HEK293 (cell line): ENCODE measurements at regions not wholly inside any gene's neighbourhood (a gene's known extent, or its start where the extent isn't known, plus 50 kb on each side); places are given as distances from the start of the nearest gene placed in this dataset.

ENCODE experiments used
- CTCF ChIA-PET: fragments of 350-600 bp; formaldehyde crosslinking; extraction: SDS; loops from one replicate; lab custom pipeline; 2021; ENCODE audit warnings: antibody characterized with exemption; lab: Yijun Ruan, JAX
- POLR2A ChIA-PET: fragments of 300-600 bp; formaldehyde crosslinking; extraction: SDS; loops from one replicate; lab custom pipeline; 2020; ENCODE audit warnings: antibody characterized with exemption, inconsistent platforms; lab: Yijun Ruan, JAX
- H3K27ac ChIP-seq: fragments of 200-500 bp; sonication (Bioruptor generic); 2 replicates; pipeline ENCODE4 v1.5.1; 2014; ENCODE audit warnings: low read depth, low read length, control low read depth, inconsistent platforms; ENCODE audit errors: extremely low read depth
- H3K36me3 ChIP-seq, 2 experiments: fragments of 200-500 bp in 1 of 2; sonication (Bioruptor generic) in 1 of 2; 1 replicate in 1 of 2; 2 replicates in 1 of 2; pipeline ENCODE4 v1.5.1; 2014 to 2017; ENCODE audit warnings: inconsistent platforms in 2 of 2, low read length in 2 of 2; ENCODE audit not compliant: control insufficient read depth in 2 of 2, insufficient read depth in 1 of 2
- H3K4me1 ChIP-seq: fragments of 200-500 bp; sonication (Bioruptor generic); 2 replicates; pipeline ENCODE4 v1.5.1; 2014; ENCODE audit warnings: mild to moderate bottlenecking, low read length, inconsistent platforms; ENCODE audit not compliant: control insufficient read depth, insufficient read depth
- H3K4me3 ChIP-seq: 2 replicates; pipeline ENCODE4 v1.5.1; 2011; ENCODE audit warnings: low read depth, mild to moderate bottlenecking, control low read depth, low read length, moderate library complexity
- H3K9me3 ChIP-seq: fragments of 200-500 bp; sonication (Bioruptor generic); 2 replicates; pipeline ENCODE4 v1.5.1; 2014; ENCODE audit warnings: low read depth, low read length, inconsistent platforms; ENCODE audit not compliant: control insufficient read depth, insufficient read depth
- FEZF1 ChIP-seq: fragments of 450-650 bp; formaldehyde crosslinking; IDR thresholded peaks from 2 replicates; pipeline ENCODE4 v1.5.1; 2016; ENCODE audit warnings: missing biosample characterization, missing genetic modification characterization
- GLIS1 ChIP-seq: fragments of 450-650 bp; formaldehyde crosslinking; IDR thresholded peaks from 2 replicates; pipeline ENCODE4 v1.5.1; 2016; ENCODE audit warnings: missing biosample characterization, missing genetic modification characterization
- HOXC10 ChIP-seq: sonication (generic); formaldehyde crosslinking; IDR thresholded peaks from 2 replicates; pipeline ENCODE4 v1.8.1; 2023; ENCODE audit warnings: mild to moderate bottlenecking, missing genetic modification reagents
- IKZF3 ChIP-seq: fragments of 450-650 bp; IDR thresholded peaks from 2 replicates; pipeline ENCODE4 v1.5.0; 2018; ENCODE audit warnings: missing biosample characterization, mild to moderate bottlenecking, missing genetic modification characterization, moderate library complexity
- KLF10 ChIP-seq: fragments of 450-650 bp; IDR thresholded peaks from 2 replicates; pipeline ENCODE4 v1.5.1; 2018; ENCODE audit warnings: missing biosample characterization, mild to moderate bottlenecking, missing genetic modification characterization
- OVOL3 ChIP-seq: fragments of 450-650 bp; formaldehyde crosslinking; IDR thresholded peaks from 2 replicates; pipeline ENCODE4 v1.5.1; 2016; ENCODE audit warnings: missing biosample characterization, missing genetic modification characterization
- ZBTB21 ChIP-seq: fragments of 450-650 bp; formaldehyde crosslinking; IDR thresholded peaks from 2 replicates; pipeline ENCODE4 v1.5.1; 2017; ENCODE audit warnings: missing biosample characterization, missing genetic modification characterization
- ZBTB48 ChIP-seq: fragments of 450-650 bp; formaldehyde crosslinking; IDR thresholded peaks from 2 replicates; pipeline ENCODE4 v1.5.1; 2016; ENCODE audit warnings: missing biosample characterization, missing genetic modification characterization
- ZIC2 ChIP-seq: fragments of 450-650 bp; formaldehyde crosslinking; IDR thresholded peaks from 2 replicates; pipeline ENCODE4 v1.5.1; 2016; ENCODE audit warnings: missing biosample characterization, missing genetic modification characterization
- ZNF112 ChIP-seq: fragments of 450-650 bp; formaldehyde crosslinking; IDR thresholded peaks from 2 replicates; pipeline ENCODE4 v1.5.0; 2017; ENCODE audit warnings: missing biosample characterization, missing genetic modification characterization
- ZNF184 ChIP-seq: fragments of 450-650 bp; IDR thresholded peaks from 2 replicates; pipeline ENCODE4 v1.5.1; 2018; ENCODE audit warnings: missing biosample characterization, mild to moderate bottlenecking, missing genetic modification characterization
- ZNF211 ChIP-seq: fragments of 450-650 bp; formaldehyde crosslinking; IDR thresholded peaks from 2 replicates; pipeline ENCODE4 v1.5.1; 2016; ENCODE audit warnings: low read depth, missing biosample characterization, missing genetic modification characterization
- ZNF214 ChIP-seq: fragments of 450-650 bp; formaldehyde crosslinking; IDR thresholded peaks from 2 replicates; pipeline ENCODE4 v1.5.1; 2017; ENCODE audit warnings: missing biosample characterization, mild to moderate bottlenecking, missing genetic modification characterization, borderline replicate concordance
- ZNF239 ChIP-seq: fragments of 450-650 bp; formaldehyde crosslinking; IDR thresholded peaks from 2 replicates; pipeline ENCODE4 v1.5.1; 2016; ENCODE audit warnings: missing biosample characterization, missing genetic modification characterization
- ZNF324 ChIP-seq: fragments of 450-650 bp; formaldehyde crosslinking; IDR thresholded peaks from 2 replicates; pipeline ENCODE4 v1.5.1; 2016; ENCODE audit warnings: missing biosample characterization, missing genetic modification characterization
- ZNF366 ChIP-seq: fragments of 450-650 bp; formaldehyde crosslinking; conservative IDR thresholded peaks from 2 replicates; pipeline ENCODE4 v1.5.1; 2016; ENCODE audit warnings: missing biosample characterization, missing genetic modification characterization
- ZNF514 ChIP-seq: fragments of 450-650 bp; formaldehyde crosslinking; IDR thresholded peaks from 2 replicates; pipeline ENCODE4 v1.5.1; 2016; ENCODE audit warnings: missing biosample characterization, missing genetic modification characterization
- ZNF544 ChIP-seq: fragments of 450-650 bp; formaldehyde crosslinking; IDR thresholded peaks from 2 replicates; pipeline ENCODE4 v1.5.0; 2017; ENCODE audit warnings: missing biosample characterization, missing genetic modification characterization
- ZNF555 ChIP-seq: fragments of 450-650 bp; formaldehyde crosslinking; conservative IDR thresholded peaks from 2 replicates; pipeline ENCODE4 v1.5.1; 2017; ENCODE audit warnings: missing biosample characterization, mild to moderate bottlenecking, missing genetic modification characterization, inconsistent platforms
- ZNF626 ChIP-seq: fragments of 450-650 bp; sonication (Bioruptor Pico); formaldehyde crosslinking; IDR thresholded peaks from 2 replicates; pipeline ENCODE4 v1.5.1; 2018; ENCODE audit warnings: missing biosample characterization, missing genetic modification characterization, inconsistent platforms
- ZNF777 ChIP-seq: fragments of 450-650 bp; formaldehyde crosslinking; IDR thresholded peaks from 2 replicates; pipeline ENCODE4 v1.5.1; 2017; ENCODE audit warnings: missing biosample characterization, missing genetic modification characterization, borderline replicate concordance
- ZNF830 ChIP-seq: fragments of 450-650 bp; IDR thresholded peaks from 2 replicates; pipeline ENCODE4 v1.5.0; 2018; ENCODE audit warnings: missing biosample characterization, missing genetic modification characterization, low read depth, mild to moderate bottlenecking, moderate library complexity
- ZSCAN30 ChIP-seq: fragments of 450-650 bp; IDR thresholded peaks from 2 replicates; pipeline ENCODE4 v1.5.1; 2018; ENCODE audit warnings: missing biosample characterization, mild to moderate bottlenecking, missing genetic modification characterization, moderate library complexity
- TF ChIP-seq, protein P1 (sequence below): fragments of 450-650 bp; formaldehyde crosslinking; IDR thresholded peaks from 2 replicates; pipeline ENCODE4 v1.5.1; 2017; ENCODE audit warnings: missing biosample characterization, missing genetic modification characterization
- TF ChIP-seq, protein P2 (sequence below): fragments of 450-650 bp; formaldehyde crosslinking; IDR thresholded peaks from 2 replicates; pipeline ENCODE4 v1.5.1; 2016; ENCODE audit warnings: missing biosample characterization, missing genetic modification characterization
- TF ChIP-seq, protein P3 (sequence below): fragments of 450-650 bp; formaldehyde crosslinking; IDR thresholded peaks from 2 replicates; pipeline ENCODE4 v1.5.1; 2016; ENCODE audit warnings: missing biosample characterization, missing genetic modification characterization
- TF ChIP-seq, protein P4 (sequence below): fragments of 450-650 bp; formaldehyde crosslinking; IDR thresholded peaks from 2 replicates; pipeline ENCODE4 v1.5.1; 2016; ENCODE audit warnings: missing biosample characterization, missing genetic modification characterization

DNA sequence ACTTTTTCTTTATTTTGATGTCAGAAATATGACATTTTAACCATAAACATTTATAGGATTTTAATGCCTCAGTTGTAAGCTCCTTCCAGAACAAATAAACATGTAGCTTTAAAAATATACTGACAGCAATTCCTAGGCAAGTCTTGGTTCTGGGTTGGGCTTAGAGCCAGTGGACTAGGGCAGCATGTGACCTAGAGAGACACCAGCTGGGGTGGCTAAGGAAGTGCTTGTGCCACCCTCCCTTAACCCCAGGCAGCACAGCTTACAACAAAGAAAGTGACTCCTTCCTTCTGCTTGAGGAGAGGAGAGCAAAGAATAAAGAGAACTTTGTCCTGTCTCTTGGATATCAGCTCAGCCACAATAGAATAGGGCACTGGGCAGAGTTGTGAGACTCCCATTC, 61.6 kb upstream of the KTN1 start (continued):
- TF ChIP-seq, protein P1, sequence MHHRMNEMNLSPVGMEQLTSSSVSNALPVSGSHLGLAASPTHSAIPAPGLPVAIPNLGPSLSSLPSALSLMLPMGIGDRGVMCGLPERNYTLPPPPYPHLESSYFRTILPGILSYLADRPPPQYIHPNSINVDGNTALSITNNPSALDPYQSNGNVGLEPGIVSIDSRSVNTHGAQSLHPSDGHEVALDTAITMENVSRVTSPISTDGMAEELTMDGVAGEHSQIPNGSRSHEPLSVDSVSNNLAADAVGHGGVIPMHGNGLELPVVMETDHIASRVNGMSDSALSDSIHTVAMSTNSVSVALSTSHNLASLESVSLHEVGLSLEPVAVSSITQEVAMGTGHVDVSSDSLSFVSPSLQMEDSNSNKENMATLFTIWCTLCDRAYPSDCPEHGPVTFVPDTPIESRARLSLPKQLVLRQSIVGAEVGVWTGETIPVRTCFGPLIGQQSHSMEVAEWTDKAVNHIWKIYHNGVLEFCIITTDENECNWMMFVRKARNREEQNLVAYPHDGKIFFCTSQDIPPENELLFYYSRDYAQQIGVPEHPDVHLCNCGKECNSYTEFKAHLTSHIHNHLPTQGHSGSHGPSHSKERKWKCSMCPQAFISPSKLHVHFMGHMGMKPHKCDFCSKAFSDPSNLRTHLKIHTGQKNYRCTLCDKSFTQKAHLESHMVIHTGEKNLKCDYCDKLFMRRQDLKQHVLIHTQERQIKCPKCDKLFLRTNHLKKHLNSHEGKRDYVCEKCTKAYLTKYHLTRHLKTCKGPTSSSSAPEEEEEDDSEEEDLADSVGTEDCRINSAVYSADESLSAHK = no peak
- no peak for TF ChIP-seq GLIS1
- no peak for TF ChIP-seq OVOL3
- TF ChIP-seq ZNF777 (tag by site-specific recombination) = no peak
- no peak for TF ChIP-seq ZIC2 (tag by site-specific recombination)
- TF ChIP-seq ZNF544 = no peak
- no peak for TF ChIP-seq ZNF830 (tag by site-specific recombination)
- no peak for TF ChIP-seq HOXC10 (CRISPR knock-in tag)

DNA sequence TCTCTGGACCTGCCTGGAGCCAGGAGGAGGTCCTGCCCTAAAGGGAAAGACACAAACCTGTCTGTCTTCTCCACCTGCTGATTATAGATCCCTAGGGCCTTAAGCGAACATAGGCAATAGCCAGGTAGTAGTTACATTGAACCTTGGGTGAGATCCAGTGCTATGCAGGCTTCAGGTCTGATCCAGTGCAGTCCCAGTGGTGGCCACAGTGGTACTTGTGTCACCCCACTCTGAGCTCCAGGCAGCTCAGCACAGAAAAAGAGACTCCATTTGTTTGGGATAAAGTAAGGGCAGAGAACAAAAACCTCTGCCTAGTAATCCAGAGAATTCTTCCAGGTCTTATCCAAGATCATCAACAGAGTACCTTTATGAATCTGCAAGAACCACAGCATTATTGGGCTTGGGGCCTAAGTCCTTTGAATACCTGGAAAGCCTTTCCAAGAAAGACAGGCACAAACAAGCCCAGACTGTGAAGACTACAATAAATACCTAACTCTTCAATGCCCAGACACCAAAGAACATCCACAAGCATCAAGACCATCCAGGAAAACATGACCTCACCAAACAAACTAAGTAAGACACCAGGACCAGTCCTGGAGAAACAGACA, 60.4 kb upstream of the KTN1 start:
- Histone ChIP-seq H3K36me3 (no peaks in the 10 kb centered on the region), H3K9me3 (no peaks in the 10 kb centered on the region), H3K4me1 (no peaks in the 10 kb centered on the region), H3K4me3 (no peak overlapping the region), H3K27ac (no peak overlapping the region)
- ChIA-PET CTCF (interaction anchor here (0.5 to 0.7 kb wide), 3 partner anchors 35 to 655 kb away, joined by 3 to 5 read pairs (median 3); no protein-coding TSS in a partner anchor), POLR2A (no interaction called here)
- TF ChIP-seq ZBTB48 = no peak
- TF ChIP-seq ZNF514 (tag by site-specific recombination) = no peak
- TF ChIP-seq FEZF1 (tag by site-specific recombination) = no peak
- TF ChIP-seq, protein P2, sequence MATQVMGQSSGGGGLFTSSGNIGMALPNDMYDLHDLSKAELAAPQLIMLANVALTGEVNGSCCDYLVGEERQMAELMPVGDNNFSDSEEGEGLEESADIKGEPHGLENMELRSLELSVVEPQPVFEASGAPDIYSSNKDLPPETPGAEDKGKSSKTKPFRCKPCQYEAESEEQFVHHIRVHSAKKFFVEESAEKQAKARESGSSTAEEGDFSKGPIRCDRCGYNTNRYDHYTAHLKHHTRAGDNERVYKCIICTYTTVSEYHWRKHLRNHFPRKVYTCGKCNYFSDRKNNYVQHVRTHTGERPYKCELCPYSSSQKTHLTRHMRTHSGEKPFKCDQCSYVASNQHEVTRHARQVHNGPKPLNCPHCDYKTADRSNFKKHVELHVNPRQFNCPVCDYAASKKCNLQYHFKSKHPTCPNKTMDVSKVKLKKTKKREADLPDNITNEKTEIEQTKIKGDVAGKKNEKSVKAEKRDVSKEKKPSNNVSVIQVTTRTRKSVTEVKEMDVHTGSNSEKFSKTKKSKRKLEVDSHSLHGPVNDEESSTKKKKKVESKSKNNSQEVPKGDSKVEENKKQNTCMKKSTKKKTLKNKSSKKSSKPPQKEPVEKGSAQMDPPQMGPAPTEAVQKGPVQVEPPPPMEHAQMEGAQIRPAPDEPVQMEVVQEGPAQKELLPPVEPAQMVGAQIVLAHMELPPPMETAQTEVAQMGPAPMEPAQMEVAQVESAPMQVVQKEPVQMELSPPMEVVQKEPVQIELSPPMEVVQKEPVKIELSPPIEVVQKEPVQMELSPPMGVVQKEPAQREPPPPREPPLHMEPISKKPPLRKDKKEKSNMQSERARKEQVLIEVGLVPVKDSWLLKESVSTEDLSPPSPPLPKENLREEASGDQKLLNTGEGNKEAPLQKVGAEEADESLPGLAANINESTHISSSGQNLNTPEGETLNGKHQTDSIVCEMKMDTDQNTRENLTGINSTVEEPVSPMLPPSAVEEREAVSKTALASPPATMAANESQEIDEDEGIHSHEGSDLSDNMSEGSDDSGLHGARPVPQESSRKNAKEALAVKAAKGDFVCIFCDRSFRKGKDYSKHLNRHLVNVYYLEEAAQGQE (tag by site-specific recombination) = no peak
- no peak for TF ChIP-seq ZNF555
- TF ChIP-seq ZNF112 (tag by site-specific recombination) = no peak
- TF ChIP-seq ZSCAN30 (tag by site-specific recombination) = no peak
- TF ChIP-seq ZBTB21 = no peak
- TF ChIP-seq ZNF626 (tag by site-specific recombination) = no peak
- TF ChIP-seq ZNF184 (tag by site-specific recombination) = no peak
- no peak for TF ChIP-seq IKZF3 (tag by site-specific recombination)
- no peak for TF ChIP-seq ZNF211 (tag by site-specific recombination)
- TF ChIP-seq, protein P3, sequence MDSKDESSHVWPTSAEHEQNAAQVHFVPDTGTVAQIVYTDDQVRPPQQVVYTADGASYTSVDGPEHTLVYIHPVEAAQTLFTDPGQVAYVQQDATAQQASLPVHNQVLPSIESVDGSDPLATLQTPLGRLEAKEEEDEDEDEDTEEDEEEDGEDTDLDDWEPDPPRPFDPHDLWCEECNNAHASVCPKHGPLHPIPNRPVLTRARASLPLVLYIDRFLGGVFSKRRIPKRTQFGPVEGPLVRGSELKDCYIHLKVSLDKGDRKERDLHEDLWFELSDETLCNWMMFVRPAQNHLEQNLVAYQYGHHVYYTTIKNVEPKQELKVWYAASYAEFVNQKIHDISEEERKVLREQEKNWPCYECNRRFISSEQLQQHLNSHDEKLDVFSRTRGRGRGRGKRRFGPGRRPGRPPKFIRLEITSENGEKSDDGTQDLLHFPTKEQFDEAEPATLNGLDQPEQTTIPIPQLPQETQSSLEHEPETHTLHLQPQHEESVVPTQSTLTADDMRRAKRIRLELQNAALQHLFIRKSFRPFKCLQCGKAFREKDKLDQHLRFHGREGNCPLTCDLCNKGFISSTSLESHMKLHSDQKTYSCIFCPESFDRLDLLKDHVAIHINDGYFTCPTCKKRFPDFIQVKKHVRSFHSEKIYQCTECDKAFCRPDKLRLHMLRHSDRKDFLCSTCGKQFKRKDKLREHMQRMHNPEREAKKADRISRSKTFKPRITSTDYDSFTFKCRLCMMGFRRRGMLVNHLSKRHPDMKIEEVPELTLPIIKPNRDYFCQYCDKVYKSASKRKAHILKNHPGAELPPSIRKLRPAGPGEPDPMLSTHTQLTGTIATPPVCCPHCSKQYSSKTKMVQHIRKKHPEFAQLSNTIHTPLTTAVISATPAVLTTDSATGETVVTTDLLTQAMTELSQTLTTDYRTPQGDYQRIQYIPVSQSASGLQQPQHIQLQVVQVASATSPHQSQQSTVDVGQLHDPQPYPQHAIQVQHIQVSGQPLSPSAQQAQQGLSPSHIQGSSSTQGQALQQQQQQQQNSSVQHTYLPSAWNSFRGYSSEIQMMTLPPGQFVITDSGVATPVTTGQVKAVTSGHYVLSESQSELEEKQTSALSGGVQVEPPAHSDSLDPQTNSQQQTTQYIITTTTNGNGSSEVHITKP (tag by site-specific recombination) = no peak
- TF ChIP-seq, protein P4, sequence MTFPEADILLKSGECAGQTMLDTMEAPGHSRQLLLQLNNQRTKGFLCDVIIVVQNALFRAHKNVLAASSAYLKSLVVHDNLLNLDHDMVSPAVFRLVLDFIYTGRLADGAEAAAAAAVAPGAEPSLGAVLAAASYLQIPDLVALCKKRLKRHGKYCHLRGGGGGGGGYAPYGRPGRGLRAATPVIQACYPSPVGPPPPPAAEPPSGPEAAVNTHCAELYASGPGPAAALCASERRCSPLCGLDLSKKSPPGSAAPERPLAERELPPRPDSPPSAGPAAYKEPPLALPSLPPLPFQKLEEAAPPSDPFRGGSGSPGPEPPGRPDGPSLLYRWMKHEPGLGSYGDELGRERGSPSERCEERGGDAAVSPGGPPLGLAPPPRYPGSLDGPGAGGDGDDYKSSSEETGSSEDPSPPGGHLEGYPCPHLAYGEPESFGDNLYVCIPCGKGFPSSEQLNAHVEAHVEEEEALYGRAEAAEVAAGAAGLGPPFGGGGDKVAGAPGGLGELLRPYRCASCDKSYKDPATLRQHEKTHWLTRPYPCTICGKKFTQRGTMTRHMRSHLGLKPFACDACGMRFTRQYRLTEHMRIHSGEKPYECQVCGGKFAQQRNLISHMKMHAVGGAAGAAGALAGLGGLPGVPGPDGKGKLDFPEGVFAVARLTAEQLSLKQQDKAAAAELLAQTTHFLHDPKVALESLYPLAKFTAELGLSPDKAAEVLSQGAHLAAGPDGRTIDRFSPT (tag by site-specific recombination) = no peak
- no peak for TF ChIP-seq KLF10 (tag by site-specific recombination)
- TF ChIP-seq ZNF239 = no peak
- no peak for TF ChIP-seq ZNF214 (tag by site-specific recombination)
- TF ChIP-seq ZNF366 (tag by site-specific recombination) = no peak
- no peak for TF ChIP-seq ZNF324 (tag by site-specific recombination)
